Gastrocnemius medialis (tissue), 4 donors: ENCODE measurements at regions not wholly inside any gene's neighbourhood (a gene's known extent, or its start where the extent isn't known, plus 50 kb on each side); places are given as distances from the start of the nearest gene placed in this dataset.

Experiments
- POLR2A ChIP-seq, 2 donors: fragments of 450-650 bp; IDR thresholded peaks; one replicate each; pipeline ENCODE4 v1.6.1; 2017; ENCODE audit warnings: antibody characterized with exemption in 2 of 2, mild to moderate bottlenecking in 2 of 2, moderate library complexity in 2 of 2
- TF ChIP-seq, protein P1 (sequence below), 5 experiments: fragments of 450-650 bp in 3 of 5; fragments of 200-600 bp in 2 of 5; sonication (generic) in 2 of 5; IDR thresholded peaks in 4 of 5; conservative IDR thresholded peaks in 1 of 5; 1 replicate in 4 of 5; 2 replicates in 1 of 5; pipeline ENCODE4 v1.5.1; 2016 to 2019; ENCODE audit warnings: antibody characterized with exemption in 5 of 5, mild to moderate bottlenecking in 3 of 5, moderate library complexity in 3 of 5

DNA sequence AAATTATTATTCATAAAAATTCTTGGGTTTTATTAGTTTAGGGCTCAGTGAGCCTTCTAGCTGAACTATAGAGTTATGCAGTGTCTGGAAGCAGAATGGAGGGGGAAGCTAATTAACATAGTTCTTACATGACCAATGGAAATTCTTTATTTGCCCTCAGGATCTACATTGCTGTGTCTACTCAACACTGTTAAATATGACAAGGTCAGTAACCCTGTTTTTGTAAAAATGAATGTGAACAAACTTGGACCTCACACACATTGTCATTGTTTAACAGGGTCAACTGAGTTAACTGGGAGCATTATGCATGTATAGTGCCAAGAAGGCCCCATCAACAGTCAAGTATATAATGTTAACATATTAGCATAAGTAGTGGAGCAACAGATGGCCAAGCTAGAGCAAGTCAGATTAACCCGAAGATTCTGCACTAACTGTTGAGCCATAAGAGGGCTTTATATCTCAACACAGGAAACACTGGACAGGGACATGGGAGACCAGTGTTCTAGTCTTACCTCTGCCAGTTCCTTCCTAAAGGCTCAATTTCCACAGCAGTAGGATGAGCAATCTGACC is 122.5 kb upstream of the SEM1 start:
- TF ChIP-seq, protein P1, sequence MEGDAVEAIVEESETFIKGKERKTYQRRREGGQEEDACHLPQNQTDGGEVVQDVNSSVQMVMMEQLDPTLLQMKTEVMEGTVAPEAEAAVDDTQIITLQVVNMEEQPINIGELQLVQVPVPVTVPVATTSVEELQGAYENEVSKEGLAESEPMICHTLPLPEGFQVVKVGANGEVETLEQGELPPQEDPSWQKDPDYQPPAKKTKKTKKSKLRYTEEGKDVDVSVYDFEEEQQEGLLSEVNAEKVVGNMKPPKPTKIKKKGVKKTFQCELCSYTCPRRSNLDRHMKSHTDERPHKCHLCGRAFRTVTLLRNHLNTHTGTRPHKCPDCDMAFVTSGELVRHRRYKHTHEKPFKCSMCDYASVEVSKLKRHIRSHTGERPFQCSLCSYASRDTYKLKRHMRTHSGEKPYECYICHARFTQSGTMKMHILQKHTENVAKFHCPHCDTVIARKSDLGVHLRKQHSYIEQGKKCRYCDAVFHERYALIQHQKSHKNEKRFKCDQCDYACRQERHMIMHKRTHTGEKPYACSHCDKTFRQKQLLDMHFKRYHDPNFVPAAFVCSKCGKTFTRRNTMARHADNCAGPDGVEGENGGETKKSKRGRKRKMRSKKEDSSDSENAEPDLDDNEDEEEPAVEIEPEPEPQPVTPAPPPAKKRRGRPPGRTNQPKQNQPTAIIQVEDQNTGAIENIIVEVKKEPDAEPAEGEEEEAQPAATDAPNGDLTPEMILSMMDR (IDR thresholded peaks at IDR 0.05 in 4 of 5, conservative IDR thresholded peaks at IDR 0.05 in 1 of 5) = no peak
- TF ChIP-seq POLR2A (IDR thresholded peaks at IDR 0.05) = no peak
